GDM1 (cell line): ENCODE measurements at regions not wholly inside any gene's neighbourhood (a gene's known extent, or its start where the extent isn't known, plus 50 kb on each side); places are given as distances from the start of the nearest gene placed in this dataset.
A peak's percentile ranks its signal among the peaks of the same experiment; 100 is the strongest.

Source experiments
- DNase-seq: peaks from one replicate; lab custom pipeline; 2025; lab: John Stamatoyannopoulos, UW

GRCh38 chr11:69348414-69349235 is 54.7 kb downstream of the MYEOV start:
- DNase-seq, result no peak

GRCh38 chr11:69350040-69350439 is 56.1 kb downstream of the MYEOV start:
- no peak for DNase-seq

- DNase-seq, result no peak
Measured at GRCh38 chr11:69350596-69350995, 56.6 kb downstream of the MYEOV start.

- DNase-seq, result no peak
Measured at GRCh38 chr11:69351460-69351859, 57.5 kb downstream of the MYEOV start.

- no peak for DNase-seq
Measured at GRCh38 chr11:69352166-69352565, 58.2 kb downstream of the MYEOV start.

- peak; percentile 12 for DNase-seq
Measured at GRCh38 chr11:69352715-69353319, 58.9 kb downstream of the MYEOV start.

GRCh38 chr11:69353696-69354544 is 60.0 kb downstream of the MYEOV start:
- no peak for DNase-seq

- no peak for DNase-seq
Measured at GRCh38 chr11:69354545-69354897, 60.6 kb downstream of the MYEOV start.

GRCh38 chr11:69355346-69355940 is 61.5 kb downstream of the MYEOV start:
- DNase-seq, result no peak

GRCh38 chr11:69355959-69356702 is 62.2 kb downstream of the MYEOV start:
- DNase-seq, result no peak

- no peak for DNase-seq
Measured at GRCh38 chr11:69356703-69357457, 62.9 kb downstream of the MYEOV start.

- no peak for DNase-seq
Measured at GRCh38 chr11:69357458-69358397, 63.8 kb downstream of the MYEOV start.

GRCh38 chr11:69358398-69359020 is 64.6 kb downstream of the MYEOV start:
- DNase-seq, result no peak

GRCh38 chr11:69359735-69360480 is 66.0 kb downstream of the MYEOV start:
- DNase-seq, result no peak

- no peak for DNase-seq
Measured at GRCh38 chr11:69360606-69361005, 66.7 kb downstream of the MYEOV start.

GRCh38 chr11:69361048-69361447 is 67.1 kb downstream of the MYEOV start:
- DNase-seq, result no peak

GRCh38 chr11:69361466-69361865 is 67.5 kb downstream of the MYEOV start:
- no peak for DNase-seq

- no peak for DNase-seq
Measured at GRCh38 chr11:69362315-69362714, 68.4 kb downstream of the MYEOV start.

GRCh38 chr11:69364921-69365320 is 71.0 kb downstream of the MYEOV start:
- no peak for DNase-seq
